ENCODE measurements at regions not wholly inside any gene's neighbourhood (a gene's known extent, or its start where the extent isn't known, plus 50 kb on each side); places are given as distances from the start of the nearest gene placed in this dataset.

DNA sequence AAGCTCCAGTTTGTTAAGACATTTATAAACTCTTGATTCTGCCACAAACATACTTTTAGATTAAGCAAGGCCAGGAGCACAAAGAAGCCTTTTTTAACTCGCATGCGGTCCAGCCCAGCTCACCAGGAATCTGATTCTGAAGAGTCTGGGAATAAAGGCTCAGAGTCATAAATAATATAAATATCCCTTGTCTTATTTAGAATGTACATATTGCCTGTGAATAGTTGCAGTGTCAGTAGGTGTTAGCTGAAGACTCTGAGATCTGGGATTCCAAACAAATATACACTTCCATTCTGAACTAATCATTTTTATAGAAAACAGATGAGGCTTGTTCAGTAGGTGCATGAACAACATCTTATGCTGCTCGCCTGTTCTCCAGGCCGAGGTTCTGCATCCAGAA lies 59.1 kb upstream of the ELAC2 start:
- DNase-seq: no peak

DNA sequence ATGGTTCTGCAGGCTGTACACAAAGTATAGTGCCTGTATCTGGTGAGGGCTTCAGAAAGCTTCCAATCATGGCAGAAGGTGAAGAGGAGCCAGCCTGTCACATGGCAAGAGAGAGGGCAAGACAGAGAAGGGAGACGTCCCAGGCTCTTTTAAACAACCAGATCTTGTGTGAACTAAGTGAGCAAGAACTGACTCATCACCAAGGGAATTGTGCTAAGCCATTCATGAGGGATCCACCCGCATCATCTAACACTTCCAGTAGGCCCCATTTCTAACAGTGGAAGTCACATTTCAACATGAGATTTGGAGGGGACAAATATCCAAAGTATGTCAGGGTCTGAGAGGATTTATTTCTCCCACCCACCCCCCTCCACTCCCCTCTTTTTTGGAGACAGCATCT lies 56.2 kb upstream of the ELAC2 start:
- no peak for DNase-seq

DNA sequence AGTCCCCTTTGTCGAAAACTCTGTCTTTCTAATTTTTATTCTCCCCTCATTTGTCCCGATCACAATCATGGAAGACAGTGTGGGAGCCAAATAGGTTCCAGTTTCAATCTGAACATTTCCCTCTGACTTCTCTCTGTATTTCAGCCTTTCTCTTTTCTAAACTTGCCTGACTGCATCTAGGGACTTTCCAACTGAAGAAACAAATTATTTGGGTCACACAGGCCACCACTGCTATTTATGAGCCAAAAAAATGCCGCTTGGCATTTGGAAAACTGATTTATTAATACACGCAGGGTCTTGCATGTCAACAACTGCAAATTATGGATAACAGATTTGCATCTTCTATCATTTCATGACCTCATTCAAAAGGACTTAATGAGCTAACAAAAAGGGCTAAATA lies 55.2 kb upstream of the ELAC2 start:
- DNase-seq: no peak

DNA sequence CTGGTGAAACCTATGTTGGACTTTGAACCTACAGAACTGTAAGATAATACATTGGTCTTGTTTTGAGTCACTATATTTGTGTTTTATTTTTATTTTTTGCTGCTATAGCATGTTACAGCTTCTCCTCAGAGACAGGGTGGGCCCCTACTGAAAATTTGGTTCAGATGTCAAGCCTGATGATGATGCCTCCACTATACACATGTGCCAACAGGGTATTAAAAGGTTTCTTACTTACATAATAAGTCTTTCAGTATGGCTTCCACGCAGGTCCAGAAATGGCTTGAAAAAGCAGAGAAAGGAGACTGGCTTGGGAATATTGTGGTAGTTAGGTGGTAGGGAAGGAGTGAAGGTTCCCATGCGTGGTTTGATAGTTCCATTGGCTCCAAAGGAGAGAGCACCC lies 52.9 kb upstream of the ELAC2 start:
- DNase-seq: no peak

DNA sequence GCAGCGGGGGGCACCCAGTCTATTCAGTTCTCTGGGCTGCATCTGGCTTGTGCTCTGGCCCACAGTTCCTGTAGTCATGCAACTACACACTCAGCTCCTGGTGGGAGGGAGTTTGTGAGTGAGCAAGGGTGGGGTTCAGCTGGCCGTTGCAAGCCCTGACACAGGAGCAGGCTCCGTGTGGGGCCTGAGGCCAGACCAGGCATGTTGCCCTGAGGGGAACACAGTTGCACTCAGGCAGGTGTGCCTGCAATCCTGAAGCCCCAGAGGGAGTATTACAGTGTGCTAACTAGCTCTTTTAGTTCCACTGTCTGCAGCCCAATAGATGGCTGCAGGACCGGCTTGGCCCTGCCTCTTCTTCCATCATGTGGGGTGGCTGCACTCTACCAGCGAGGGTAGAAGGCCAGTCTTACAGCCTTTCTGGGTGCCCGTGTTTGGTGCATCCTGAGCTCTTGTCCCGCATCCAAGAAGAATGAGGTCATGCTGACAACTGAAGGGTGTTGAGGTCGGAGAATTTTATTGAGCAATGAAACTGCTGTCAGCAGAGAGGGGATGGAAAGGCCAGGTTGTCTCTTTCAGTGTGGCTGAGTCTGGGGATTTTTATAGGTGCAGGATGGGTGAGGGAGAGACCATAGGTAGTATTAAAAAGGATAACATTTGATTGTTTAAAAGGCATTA lies 49.9 kb upstream of the ELAC2 start:
- DNase-seq: no peak
